CD14-positive monocyte (primary cell): ENCODE measurements at regions not wholly inside any gene's neighbourhood (a gene's known extent, or its start where the extent isn't known, plus 50 kb on each side); places are given as distances from the start of the nearest gene placed in this dataset.

Source experiments
- DNase-seq, 3 donors: peaks; one replicate each; pipeline ENCODE4 v3.0.0-alpha.2; 2011 to 2022
- H2AFZ ChIP-seq: 2 replicates; pipeline ENCODE4 v1.6.0; 2012; ENCODE audit warnings: mild to moderate bottlenecking, low read depth, low read length, inconsistent platforms; ENCODE audit not compliant: insufficient read depth, poor library complexity, severe bottlenecking
- H3K27ac ChIP-seq, 2 donors: 1 replicate in 1 of 2; 2 replicates in 1 of 2; pipeline ENCODE4 v1.5.1; 2012 to 2013; ENCODE audit warnings: low read length in 2 of 2, control low read depth in 1 of 2, inconsistent platforms in 1 of 2, low read depth in 1 of 2, mild to moderate bottlenecking in 1 of 2
- H3K27me3 ChIP-seq, 2 donors: one replicate each; pipeline versions ENCODE4 v1.6.0 to v1.6.1; 2011 to 2013; ENCODE audit warnings: low read length in 2 of 2; ENCODE audit not compliant: control insufficient read depth in 2 of 2, insufficient read depth in 2 of 2
- H3K36me3 ChIP-seq, 2 donors: replicated peaks in 1 of 2; 1 replicate in 1 of 2; 2 replicates in 1 of 2; pipeline versions ENCODE4 v1.5.1 to v1.6.1; 2012 to 2013; ENCODE audit warnings: low read length in 2 of 2, control low read depth in 1 of 2, inconsistent platforms in 1 of 2, mild to moderate bottlenecking in 1 of 2; ENCODE audit not compliant: insufficient read depth in 2 of 2, control insufficient read depth in 1 of 2
- H3K4me1 ChIP-seq, 2 donors: 1 replicate in 1 of 2; 2 replicates in 1 of 2; pipeline versions ENCODE4 v1.5.1 to v1.6.1; 2012 to 2013; ENCODE audit warnings: low read length in 2 of 2, control low read depth in 1 of 2, inconsistent platforms in 1 of 2, mild to moderate bottlenecking in 1 of 2, moderate library complexity in 1 of 2; ENCODE audit not compliant: insufficient read depth in 2 of 2, control insufficient read depth in 1 of 2
- H3K4me2 ChIP-seq: replicated peaks from 2 replicates; pipeline ENCODE3; 2012; ENCODE audit warnings: low read length, moderate library complexity, mild to moderate bottlenecking; ENCODE audit not compliant: poor library complexity, severe bottlenecking; ENCODE audit errors: extremely low read depth
- H3K4me3 ChIP-seq, 3 experiments: fragments of 200-600 bp in 1 of 3; sonication (generic) in 1 of 3; replicated peaks in 1 of 3; 1 replicate in 2 of 3; 2 replicates in 1 of 3; pipeline ENCODE4 v1.5.1; 2011 to 2013; ENCODE audit warnings: low read length in 3 of 3, mild to moderate bottlenecking in 3 of 3, control low read depth in 2 of 3, low read depth in 2 of 3, inconsistent platforms in 1 of 3, moderate library complexity in 1 of 3
- H3K79me2 ChIP-seq: 2 replicates; pipeline ENCODE4 v1.6.0; 2012; ENCODE audit warnings: mild to moderate bottlenecking, control low read depth, inconsistent platforms, low read length, moderate library complexity; ENCODE audit not compliant: insufficient read depth
- H3K9ac ChIP-seq: 2 replicates; pipeline ENCODE4 v1.6.0; 2017; ENCODE audit warnings: low read length, mild to moderate bottlenecking; ENCODE audit not compliant: insufficient read depth, poor library complexity, severe bottlenecking
- H3K9me3 ChIP-seq, 2 donors: replicated peaks in 1 of 2; 1 replicate in 1 of 2; 2 replicates in 1 of 2; pipeline versions ENCODE4 v1.5.1 to v1.6.1; 2012 to 2013; ENCODE audit warnings: low read length in 2 of 2, control low read depth in 1 of 2; ENCODE audit not compliant: control insufficient read depth in 1 of 2, insufficient read depth in 1 of 2
- H4K20me1 ChIP-seq: 2 replicates; pipeline ENCODE4 v1.6.0; 2012; ENCODE audit warnings: mild to moderate bottlenecking, low read length, control low read depth, moderate library complexity; ENCODE audit not compliant: insufficient read depth
- H3K27ac Mint-ChIP-seq, 7 donors: one replicate each; pipeline ENCODE4 v1.8.0; 2020; ENCODE audit warnings: mild to moderate bottlenecking in 7 of 7, mixed read lengths in 7 of 7, moderate library complexity in 6 of 7, inconsistent platforms in 2 of 7
- H3K27me3 Mint-ChIP-seq, 3 donors: one replicate each; pipeline ENCODE4 v1.8.0; 2021 to 2022; ENCODE audit warnings: low read depth in 3 of 3, mild to moderate bottlenecking in 3 of 3, mixed read lengths in 3 of 3, moderate library complexity in 3 of 3, inconsistent platforms in 1 of 3
- H3K36me3 Mint-ChIP-seq, 2 donors: one replicate each; pipeline ENCODE4 v1.8.0; 2020; ENCODE audit warnings: mixed read lengths in 2 of 2, inconsistent platforms in 1 of 2, mild to moderate bottlenecking in 1 of 2
- H3K4me1 Mint-ChIP-seq: one replicate; pipeline ENCODE4 v1.8.0; 2020; ENCODE audit warnings: mild to moderate bottlenecking, mixed read lengths
- H3K4me3 Mint-ChIP-seq, 2 donors: one replicate each; pipeline ENCODE4 v1.8.0; 2020; ENCODE audit warnings: mild to moderate bottlenecking in 2 of 2, mixed read lengths in 2 of 2, moderate library complexity in 1 of 2
- H3K9me3 Mint-ChIP-seq, 7 donors: one replicate each; pipeline ENCODE4 v1.8.0; 2020 to 2022; ENCODE audit warnings: mixed read lengths in 7 of 7, mild to moderate bottlenecking in 6 of 7, moderate library complexity in 6 of 7, inconsistent platforms in 2 of 7
- CTCF ChIP-seq: fragments of 200-600 bp; IDR thresholded peaks from one replicate; pipeline ENCODE4 v1.8.0; 2022; ENCODE audit warnings: antibody characterized with exemption, mild to moderate bottlenecking
- WGBS: methylation state at CpG from one replicate; pipeline ENCODE4 v1.1.5; 2013; ENCODE audit warnings: missing lambda C conversion rate; ENCODE audit not compliant: insufficient coverage; 5-methylcytosine and 5-hydroxymethylcytosine counted together
- intact Hi-C, 2 donors: fragments of 100-400 bp; cut with micrococcal nuclease; formaldehyde crosslinking; loops; one replicate each; pipeline versions ENCODE4 v1.15.0 to v1.15.1; 2023

GRCh38 chr12:93145086-93145485 lies 216.0 kb upstream of the EEA1 start:
- Mint-ChIP-seq H3K4me1 (peaks cover 10% of the 10 kb centered on the region), H3K27ac (no peak overlapping the region), H3K27me3 (peaks cover 0 to 2% (median 0%) of the 10 kb centered on the region in 3 donors), H3K36me3 (no peaks in the 10 kb centered on the region), H3K4me3 (no peak overlapping the region), H3K9me3 (peaks cover 0 to 3% (median 0%) of the 10 kb centered on the region in 7 donors)
- Histone ChIP-seq H3K4me1 (peaks cover 2 to 3% of the 10 kb centered on the region in 2 donors), H3K36me3 (no peaks in the 10 kb centered on the region), H3K4me2 (no peak overlapping the region), H3K9me3 (no peaks in the 10 kb centered on the region), H3K27me3 (no peaks in the 10 kb centered on the region), H3K4me3 (no peak overlapping the region), H3K79me2 (no peaks in the 10 kb centered on the region), H4K20me1 (no peaks in the 10 kb centered on the region), H3K9ac (no peak overlapping the region), H2AFZ (no peak overlapping the region), H3K27ac (no peak overlapping the region)
- TF ChIP-seq CTCF: no peak
- WGBS: 89% methylated on average over 3 of the region's 5 CpGs
- intact Hi-C loops: no loop called here
- no peak for DNase-seq

DNA sequence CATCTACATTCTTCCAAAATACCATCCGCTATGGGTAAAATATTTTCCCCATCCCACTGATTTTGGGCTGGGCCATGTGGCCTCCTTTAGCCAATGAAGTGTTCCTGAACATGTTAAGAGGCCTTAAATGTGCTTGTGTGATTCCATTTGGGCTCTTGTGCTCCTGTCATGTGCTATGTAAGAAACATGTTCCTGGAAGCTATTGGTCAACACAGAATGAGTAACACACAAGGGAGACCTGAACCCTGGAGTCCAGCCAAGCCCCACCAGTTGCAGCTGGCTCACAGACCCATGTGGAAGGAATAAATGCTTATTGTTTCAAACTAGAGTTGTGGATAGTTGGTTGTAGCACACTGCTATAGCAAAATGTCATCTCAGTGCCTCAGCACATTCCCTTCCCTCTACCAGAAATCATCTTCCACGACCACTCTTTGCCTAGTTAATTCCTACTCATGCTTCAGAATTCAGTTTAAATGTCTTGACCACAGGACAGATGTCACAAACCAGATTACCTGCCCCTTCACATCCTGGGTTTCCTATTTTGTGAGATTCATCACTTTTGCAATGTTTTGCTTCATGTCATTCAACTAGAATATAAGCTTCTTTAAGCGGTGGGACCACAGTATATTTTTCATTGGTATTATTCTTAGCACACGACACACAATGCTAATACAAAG lies 217.3 kb upstream of the EEA1 start:
- Histone ChIP-seq H3K36me3 (no peaks in the 10 kb centered on the region), H4K20me1 (no peaks in the 10 kb centered on the region), H3K27me3 (no peaks in the 10 kb centered on the region), H3K9me3 (no peaks in the 10 kb centered on the region), H3K4me2 (no peak overlapping the region), H3K4me1 (no peaks in the 10 kb centered on the region), H3K79me2 (no peaks in the 10 kb centered on the region), H3K4me3 (no peak overlapping the region), H3K9ac (no peak overlapping the region), H3K27ac (no peak overlapping the region), H2AFZ (peak overlapping the region; percentile 23)
- intact Hi-C loops: no loop called here
- H3K27ac Mint-ChIP-seq: no peak overlapping the region
- 57% methylated on average over 1 of the region's 4 CpGs for WGBS
- H3K4me3 Mint-ChIP-seq: no peak overlapping the region
- peaks cover 7% of the 10 kb centered on the region for H3K4me1 Mint-ChIP-seq
- TF ChIP-seq CTCF: no peak
- DNase-seq: no peak
- H3K9me3 Mint-ChIP-seq: peaks cover 0 to 3% (median 0%) of the 10 kb centered on the region in 7 donors
- H3K27me3 Mint-ChIP-seq: peaks cover 0 to 2% (median 2%) of the 10 kb centered on the region in 3 donors
- no peaks in the 10 kb centered on the region for H3K36me3 Mint-ChIP-seq
